Stimulated activated CD4-positive, alpha-beta T cell treated with anti-CD3 and anti-CD28 coated beads, TNF-alpha, amount 100 ng/mL, for 1 hour (primary cell): ENCODE measurements at regions not wholly inside any gene's neighbourhood (a gene's known extent, or its start where the extent isn't known, plus 50 kb on each side); places are given as distances from the start of the nearest gene placed in this dataset.

Source experiments
- DNase-seq, 3 donors: peaks; one replicate each; pipeline ENCODE4 v3.0.0-alpha.2; 2020; ENCODE audit warnings: low read depth in 3 of 3, low spot score in 1 of 3

GRCh38 chr12:111160350-111161241 lies 208.3 kb downstream of the PHETA1 start:
- no peak for DNase-seq

GRCh38 chr12:111158992-111159391 lies 209.9 kb downstream of the PHETA1 start:
- DNase-seq: no peak

- no peak for DNase-seq
Observed at GRCh38 chr12:111157486-111157885, 211.4 kb downstream of the PHETA1 start.

GRCh38 chr12:111156304-111156703 lies 212.6 kb downstream of the PHETA1 start:
- no peak for DNase-seq

- no peak for DNase-seq
Observed at GRCh38 chr12:111155521-111155920, 213.4 kb downstream of the PHETA1 start.

- DNase-seq: no peak
Observed at GRCh38 chr12:111155020-111155419, 213.9 kb downstream of the PHETA1 start.

- no peak for DNase-seq
Observed at GRCh38 chr12:111154147-111154834, 214.6 kb downstream of the PHETA1 start.

- DNase-seq: no peak
Observed at GRCh38 chr12:111152561-111152960, 216.3 kb downstream of the PHETA1 start.

- DNase-seq: no peak
Observed at GRCh38 chr12:111150921-111151840, 217.7 kb downstream of the PHETA1 start.

GRCh38 chr12:111150360-111150759 lies 218.5 kb downstream of the PHETA1 start:
- no peak for DNase-seq

- no peak for DNase-seq
Observed at GRCh38 chr12:111149299-111149698, 219.6 kb downstream of the PHETA1 start.

GRCh38 chr12:111148005-111148404 lies 220.9 kb downstream of the PHETA1 start:
- no peak for DNase-seq

- DNase-seq: no peak
Observed at GRCh38 chr12:111143271-111143670, 222.9 kb upstream of the MYL2 start.

- no peak for DNase-seq
Observed at GRCh38 chr12:111141205-111141604, 220.8 kb upstream of the MYL2 start.

GRCh38 chr12:111138016-111138415 lies 217.6 kb upstream of the MYL2 start:
- DNase-seq: no peak

- no peak for DNase-seq
Observed at GRCh38 chr12:111135293-111135832, 215.0 kb upstream of the MYL2 start.

GRCh38 chr12:111130336-111130735 lies 210.0 kb upstream of the MYL2 start:
- no peak for DNase-seq

- no peak for DNase-seq
Observed at GRCh38 chr12:111129149-111129767, 208.9 kb upstream of the MYL2 start.

GRCh38 chr12:111126331-111126730 lies 206.0 kb upstream of the MYL2 start:
- no peak for DNase-seq

GRCh38 chr12:111124183-111124582 lies 203.8 kb upstream of the MYL2 start:
- DNase-seq: no peak

- DNase-seq: no peak
Observed at GRCh38 chr12:111123390-111123789, 203.0 kb upstream of the MYL2 start.
